Left forelimb (tissue), 1 donor: ENCODE measurements at regions not wholly inside any gene's neighbourhood (a gene's known extent, or its start where the extent isn't known, plus 50 kb on each side); places are given as distances from the start of the nearest gene placed in this dataset.
"Not testable (repeated sequence)": the region's sequence is repeated elsewhere in the genome, so short reads cannot be mapped to it uniquely, and the experiment has no call there.

Source experiments
- DNase-seq: peaks from one replicate; pipeline ENCODE4 v3.0.0-alpha.2; 2018; ENCODE audit warnings: low spot score

- no peak for DNase-seq
Observed at GRCh38 chr4:97235521-97235920, 907.8 kb downstream of the STPG2 start.

GRCh38 chr4:97238956-97239666 is 904.2 kb downstream of the STPG2 start:
- no peak for DNase-seq

- no peak for DNase-seq
Observed at GRCh38 chr4:97239667-97239997, 903.6 kb downstream of the STPG2 start.

- no peak for DNase-seq
Observed at GRCh38 chr4:97252615-97253154, 890.6 kb downstream of the STPG2 start.

- DNase-seq: no peak
Observed at GRCh38 chr4:97262769-97263168, 880.5 kb downstream of the STPG2 start.

GRCh38 chr4:97270051-97270450 is 873.2 kb downstream of the STPG2 start:
- DNase-seq: no peak

GRCh38 chr4:97279391-97279790 is 863.9 kb downstream of the STPG2 start:
- DNase-seq: no peak

GRCh38 chr4:97300561-97300960 is 842.7 kb downstream of the STPG2 start:
- DNase-seq: no peak

GRCh38 chr4:97305351-97305750 is 837.9 kb downstream of the STPG2 start:
- no peak for DNase-seq

- DNase-seq: no peak
Observed at GRCh38 chr4:97309121-97309520, 834.2 kb downstream of the STPG2 start.

- DNase-seq: no peak
Observed at GRCh38 chr4:97317201-97317600, 826.1 kb downstream of the STPG2 start.

GRCh38 chr4:97317671-97318070 is 825.6 kb downstream of the STPG2 start:
- DNase-seq: no peak

- not testable (repeated sequence) for DNase-seq
Observed at GRCh38 chr4:97325751-97326150, 817.5 kb downstream of the STPG2 start.

- no peak for DNase-seq
Observed at GRCh38 chr4:97330917-97331316, 812.4 kb downstream of the STPG2 start.

- DNase-seq: no peak
Observed at GRCh38 chr4:97334348-97334747, 808.9 kb downstream of the STPG2 start.

GRCh38 chr4:97349468-97350186 is 793.6 kb downstream of the STPG2 start:
- no peak for DNase-seq

- no peak for DNase-seq
Observed at GRCh38 chr4:97353876-97354275, 789.4 kb downstream of the STPG2 start.

GRCh38 chr4:97359826-97360225 is 783.5 kb downstream of the STPG2 start:
- DNase-seq: no peak

GRCh38 chr4:97360733-97361132 is 782.5 kb downstream of the STPG2 start:
- no peak for DNase-seq

- no peak for DNase-seq
Observed at GRCh38 chr4:97367878-97368277, 775.4 kb downstream of the STPG2 start.

GRCh38 chr4:97370568-97370967 is 772.7 kb downstream of the STPG2 start:
- DNase-seq: no peak

GRCh38 chr4:97374526-97374925 is 768.8 kb downstream of the STPG2 start:
- DNase-seq: no peak

- DNase-seq: no peak
Observed at GRCh38 chr4:97386969-97387368, 756.3 kb downstream of the STPG2 start.

- DNase-seq: no peak
Observed at GRCh38 chr4:97394653-97395052, 748.6 kb downstream of the STPG2 start.
